ENCODE measurements at regions not wholly inside any gene's neighbourhood (a gene's known extent, or its start where the extent isn't known, plus 50 kb on each side); places are given as distances from the start of the nearest gene placed in this dataset.

DNA sequence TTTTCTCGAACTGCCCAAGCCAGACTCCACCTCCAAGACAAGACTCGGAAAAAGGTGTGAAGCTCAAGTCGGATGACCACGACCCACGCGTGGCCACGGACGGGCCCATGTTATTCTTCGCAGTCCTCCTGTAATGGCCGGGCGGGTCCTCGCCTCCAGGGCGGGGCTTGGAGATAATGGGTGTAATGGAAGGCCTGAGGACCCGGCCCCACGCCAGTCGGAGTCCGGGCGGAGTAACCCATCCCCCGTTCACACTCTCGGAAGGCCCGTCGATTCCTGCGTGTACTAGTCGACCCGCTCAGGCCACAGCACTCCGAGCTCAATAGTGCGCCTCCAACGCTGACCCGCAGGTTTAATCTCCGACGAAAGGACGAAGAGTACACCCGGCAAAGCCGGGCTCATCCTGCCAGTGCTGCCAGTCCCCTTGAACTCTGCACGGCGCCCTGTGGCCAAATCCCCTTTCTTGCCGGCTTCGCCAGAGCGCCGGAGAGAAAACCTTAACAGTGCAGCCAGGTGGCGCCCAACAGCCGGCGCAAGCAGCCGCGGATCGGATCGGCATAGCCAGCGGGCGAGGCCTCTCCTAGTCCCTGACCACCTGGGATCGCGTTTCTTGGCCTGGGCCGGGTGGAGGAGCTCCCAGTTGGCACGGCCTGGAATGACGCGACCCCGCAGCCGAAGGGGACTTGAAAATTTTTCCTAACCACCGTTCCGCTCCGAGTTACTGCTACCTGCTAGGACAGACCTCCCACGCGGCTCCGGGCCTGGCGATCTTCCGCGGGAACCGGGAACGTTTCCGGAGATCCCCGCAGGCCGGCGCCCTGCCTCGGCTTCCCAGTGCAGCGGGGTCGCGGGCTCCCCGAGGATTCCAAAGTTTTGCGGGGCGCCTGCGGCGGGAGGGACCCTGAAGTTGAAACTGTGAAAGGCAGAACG is 762.0 kb downstream of the KCNJ18 start:
- Histone ChIP-seq H3K9me3 (ENCODE audit: control insufficient read depth in 4 of 4, insufficient read depth in 3 of 4, low read length in 3 of 4) (peaks cover 0 to 14% (median 2%) of the 10 kb centered on the region in 4 donors), H3K4me1 (ENCODE audit: control insufficient read depth in 5 of 5, insufficient read depth in 5 of 5, low read length in 5 of 5) (no peaks in the 10 kb centered on the region), H3K4me3 (no peak overlapping the region), H3K9ac (ENCODE audit: insufficient read depth in 1 of 2, low read length in 2 of 2) (no peak overlapping the region), H3K27me3 (ENCODE audit: control insufficient read depth in 3 of 3, insufficient read depth in 3 of 3, low read length in 2 of 3) (no peaks in the 10 kb centered on the region), H3K36me3 (ENCODE audit: control insufficient read depth in 4 of 4, insufficient read depth in 4 of 4, low read length in 4 of 4) (no peaks in the 10 kb centered on the region), H3K27ac (ENCODE audit: low read depth in 1 of 2, low read length in 1 of 2) (no peak overlapping the region)
- DNase-seq (no peak), ATAC-seq (ENCODE audit: insufficient read depth, low FRiP score) (no peak)
- 71 to 74% methylated on average over 82 of the region's 82 CpGs for WGBS, 2 donors
- TF ChIP-seq, protein P1, sequence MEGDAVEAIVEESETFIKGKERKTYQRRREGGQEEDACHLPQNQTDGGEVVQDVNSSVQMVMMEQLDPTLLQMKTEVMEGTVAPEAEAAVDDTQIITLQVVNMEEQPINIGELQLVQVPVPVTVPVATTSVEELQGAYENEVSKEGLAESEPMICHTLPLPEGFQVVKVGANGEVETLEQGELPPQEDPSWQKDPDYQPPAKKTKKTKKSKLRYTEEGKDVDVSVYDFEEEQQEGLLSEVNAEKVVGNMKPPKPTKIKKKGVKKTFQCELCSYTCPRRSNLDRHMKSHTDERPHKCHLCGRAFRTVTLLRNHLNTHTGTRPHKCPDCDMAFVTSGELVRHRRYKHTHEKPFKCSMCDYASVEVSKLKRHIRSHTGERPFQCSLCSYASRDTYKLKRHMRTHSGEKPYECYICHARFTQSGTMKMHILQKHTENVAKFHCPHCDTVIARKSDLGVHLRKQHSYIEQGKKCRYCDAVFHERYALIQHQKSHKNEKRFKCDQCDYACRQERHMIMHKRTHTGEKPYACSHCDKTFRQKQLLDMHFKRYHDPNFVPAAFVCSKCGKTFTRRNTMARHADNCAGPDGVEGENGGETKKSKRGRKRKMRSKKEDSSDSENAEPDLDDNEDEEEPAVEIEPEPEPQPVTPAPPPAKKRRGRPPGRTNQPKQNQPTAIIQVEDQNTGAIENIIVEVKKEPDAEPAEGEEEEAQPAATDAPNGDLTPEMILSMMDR (IDR thresholded peaks at IDR 0.05; ENCODE audit: control extremely low read depth, extremely low read depth) = no peak

DNA sequence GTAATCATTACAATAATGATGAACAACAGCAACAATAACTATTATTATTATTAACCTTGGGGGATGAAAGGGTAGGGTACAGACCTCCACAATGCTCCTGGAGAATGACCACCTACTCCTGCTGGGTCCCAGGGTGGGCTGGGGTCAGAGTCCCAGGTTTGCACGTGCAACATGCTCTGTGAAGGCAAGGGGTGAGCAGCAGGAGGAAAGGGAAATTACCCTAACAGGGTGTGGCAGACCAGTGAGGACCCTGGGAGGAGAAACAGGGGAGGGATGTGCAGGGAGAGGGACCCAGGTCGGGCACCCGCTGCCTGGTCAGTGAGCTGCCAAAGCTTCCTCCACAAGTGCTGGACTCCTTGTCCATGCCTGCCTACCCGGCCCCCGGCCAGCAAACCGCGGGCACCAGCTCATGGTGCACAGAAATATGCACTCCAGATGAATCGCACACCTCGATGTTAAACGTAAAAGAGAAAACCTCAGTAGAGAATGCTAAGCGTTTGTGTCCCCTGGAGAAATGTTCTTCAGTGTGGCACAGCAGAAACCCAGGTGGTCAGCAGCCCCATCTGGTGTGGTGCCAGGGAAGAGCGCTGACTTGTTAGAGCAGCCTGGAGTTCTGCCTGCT is 767.1 kb downstream of the KCNJ18 start:
- Histone ChIP-seq H3K9me3 (ENCODE audit: control insufficient read depth in 4 of 4, insufficient read depth in 3 of 4, low read length in 3 of 4) (peaks cover 0 to 18% (median 7%) of the 10 kb centered on the region in 4 donors), H3K9ac (ENCODE audit: insufficient read depth in 1 of 2, low read length in 2 of 2) (no peak overlapping the region), H3K27ac (ENCODE audit: low read depth in 1 of 2, low read length in 1 of 2) (no peak overlapping the region), H3K4me3 (no peak overlapping the region), H3K27me3 (ENCODE audit: control insufficient read depth in 3 of 3, insufficient read depth in 3 of 3, low read length in 2 of 3) (no peaks in the 10 kb centered on the region), H3K4me1 (ENCODE audit: control insufficient read depth in 5 of 5, insufficient read depth in 5 of 5, low read length in 5 of 5) (no peaks in the 10 kb centered on the region), H3K36me3 (ENCODE audit: control insufficient read depth in 4 of 4, insufficient read depth in 4 of 4, low read length in 4 of 4) (no peaks in the 10 kb centered on the region)
- DNase-seq (no peak), ATAC-seq (ENCODE audit: insufficient read depth, low FRiP score) (no peak)
- WGBS, 2 donors = 82 to 83% methylated on average over 12 of the region's 12 CpGs
- TF ChIP-seq, protein P1 (IDR thresholded peaks at IDR 0.05; ENCODE audit: control extremely low read depth, extremely low read depth) = no peak

DNA sequence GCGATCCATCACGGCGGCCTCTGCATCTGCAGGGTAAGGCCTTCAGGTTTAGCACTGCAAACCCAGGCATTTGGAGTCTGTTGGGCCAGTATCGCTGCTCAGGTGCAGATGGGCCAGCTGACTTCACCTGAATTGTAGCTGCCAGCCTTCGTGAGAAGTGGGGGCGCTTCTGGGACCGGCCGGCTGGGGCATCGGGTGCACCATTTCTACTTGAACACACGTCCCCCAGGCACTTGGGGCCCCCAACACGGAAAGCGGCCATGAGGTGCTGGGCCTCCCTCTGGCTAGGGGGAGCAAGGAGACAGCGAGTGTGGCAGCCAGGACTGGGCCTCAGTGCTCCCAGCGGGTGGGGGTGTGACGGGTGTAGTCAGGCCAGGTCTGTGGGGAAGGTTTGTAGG is 767.6 kb downstream of the KCNJ18 start:
- Histone ChIP-seq H3K9me3 (ENCODE audit: control insufficient read depth in 4 of 4, insufficient read depth in 3 of 4, low read length in 3 of 4) (peaks cover 0 to 14% (median 7%) of the 10 kb centered on the region in 4 donors), H3K36me3 (ENCODE audit: control insufficient read depth in 4 of 4, insufficient read depth in 4 of 4, low read length in 4 of 4) (no peaks in the 10 kb centered on the region), H3K4me1 (ENCODE audit: control insufficient read depth in 5 of 5, insufficient read depth in 5 of 5, low read length in 5 of 5) (no peaks in the 10 kb centered on the region), H3K4me3 (no peak overlapping the region), H3K27ac (ENCODE audit: low read depth in 1 of 2, low read length in 1 of 2) (no peak overlapping the region), H3K9ac (ENCODE audit: insufficient read depth in 1 of 2, low read length in 2 of 2) (no peak overlapping the region), H3K27me3 (ENCODE audit: control insufficient read depth in 3 of 3, insufficient read depth in 3 of 3, low read length in 2 of 3) (no peaks in the 10 kb centered on the region)
- WGBS, 2 donors = 79 to 83% methylated on average over 15 of the region's 15 CpGs
- ATAC-seq (ENCODE audit: insufficient read depth, low FRiP score) = no peak
- TF ChIP-seq, protein P1 (IDR thresholded peaks at IDR 0.05; ENCODE audit: control extremely low read depth, extremely low read depth) = no peak
- no peak for DNase-seq
